ENCODE measurements at regions not wholly inside any gene's neighbourhood (a gene's known extent, or its start where the extent isn't known, plus 50 kb on each side); places are given as distances from the start of the nearest gene placed in this dataset.
"Not testable (repeated sequence)": the region's sequence is repeated elsewhere in the genome, so short reads cannot be mapped to it uniquely, and the experiment has no call there.

DNA sequence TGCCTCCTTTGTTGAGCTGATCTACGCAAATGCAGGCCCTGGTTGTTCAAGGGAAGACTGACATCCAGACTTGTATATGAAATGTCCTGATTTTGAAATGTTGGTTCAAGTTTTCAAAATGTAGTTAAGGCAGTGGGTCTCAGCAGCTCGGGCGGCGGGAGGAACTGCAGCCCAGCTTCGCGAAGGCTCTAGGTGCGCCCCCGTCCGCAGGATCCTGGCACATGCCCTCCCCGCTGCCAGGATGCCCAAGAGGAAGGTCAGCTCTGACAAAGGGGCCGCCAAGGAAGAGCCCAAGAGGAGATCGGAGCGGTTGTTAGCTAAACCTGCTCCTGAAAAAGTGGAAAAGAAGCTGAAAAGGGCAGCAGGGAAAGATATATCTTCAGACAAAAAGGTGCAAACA is 1310.1 kb downstream of the ADGRL3 start:
- no peak for DNase-seq (ENCODE audit: low read depth)
- H3K4me3 ChIP-seq (ENCODE audit: low read length), result no peak overlapping the region
- TF ChIP-seq, protein P1, sequence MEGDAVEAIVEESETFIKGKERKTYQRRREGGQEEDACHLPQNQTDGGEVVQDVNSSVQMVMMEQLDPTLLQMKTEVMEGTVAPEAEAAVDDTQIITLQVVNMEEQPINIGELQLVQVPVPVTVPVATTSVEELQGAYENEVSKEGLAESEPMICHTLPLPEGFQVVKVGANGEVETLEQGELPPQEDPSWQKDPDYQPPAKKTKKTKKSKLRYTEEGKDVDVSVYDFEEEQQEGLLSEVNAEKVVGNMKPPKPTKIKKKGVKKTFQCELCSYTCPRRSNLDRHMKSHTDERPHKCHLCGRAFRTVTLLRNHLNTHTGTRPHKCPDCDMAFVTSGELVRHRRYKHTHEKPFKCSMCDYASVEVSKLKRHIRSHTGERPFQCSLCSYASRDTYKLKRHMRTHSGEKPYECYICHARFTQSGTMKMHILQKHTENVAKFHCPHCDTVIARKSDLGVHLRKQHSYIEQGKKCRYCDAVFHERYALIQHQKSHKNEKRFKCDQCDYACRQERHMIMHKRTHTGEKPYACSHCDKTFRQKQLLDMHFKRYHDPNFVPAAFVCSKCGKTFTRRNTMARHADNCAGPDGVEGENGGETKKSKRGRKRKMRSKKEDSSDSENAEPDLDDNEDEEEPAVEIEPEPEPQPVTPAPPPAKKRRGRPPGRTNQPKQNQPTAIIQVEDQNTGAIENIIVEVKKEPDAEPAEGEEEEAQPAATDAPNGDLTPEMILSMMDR (conservative IDR thresholded peaks at IDR 0.05; ENCODE audit: low read depth, low read length), result no peak

DNA sequence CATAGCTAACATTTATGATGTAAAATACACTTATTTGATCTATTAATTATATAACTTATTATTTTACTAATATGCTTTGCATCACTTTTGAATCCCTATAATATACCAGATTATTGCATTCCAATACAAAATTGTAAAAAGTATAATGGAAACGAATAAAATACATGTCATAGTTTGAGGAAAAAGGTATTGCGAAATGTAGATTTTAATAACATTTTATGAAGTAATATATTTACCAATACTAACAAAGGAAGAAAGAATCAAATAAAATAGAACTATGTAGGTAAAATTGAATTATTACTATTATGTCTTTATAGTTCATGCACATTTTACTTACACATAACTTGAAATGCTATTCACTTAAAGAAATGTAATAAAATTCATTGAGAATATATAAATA is 1300.2 kb downstream of the ADGRL3 start:
- TF ChIP-seq, protein P1 (conservative IDR thresholded peaks at IDR 0.05; ENCODE audit: low read depth, low read length), result no peak
- no peak overlapping the region for H3K4me3 ChIP-seq (ENCODE audit: low read length)
- DNase-seq (ENCODE audit: low read depth), result no peak

DNA sequence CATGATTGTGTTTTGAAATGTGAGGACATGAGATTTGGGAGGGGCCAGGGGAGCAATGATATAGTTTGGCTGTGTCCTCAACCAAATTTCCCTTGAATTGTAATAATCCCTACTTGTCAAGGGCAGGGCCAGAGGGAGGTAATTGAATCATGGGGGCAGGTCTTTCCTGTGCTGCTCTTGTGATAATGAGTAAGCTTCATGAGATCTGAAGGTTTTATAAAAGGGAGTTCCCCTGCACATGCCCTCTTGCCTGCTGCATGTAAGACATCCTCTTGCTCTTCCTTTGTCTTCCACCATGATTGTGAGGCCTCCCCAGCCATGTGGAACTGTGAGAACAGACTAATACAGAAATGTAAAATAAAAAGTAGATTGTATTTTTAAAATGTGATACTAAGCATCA is 1294.9 kb downstream of the ADGRL3 start:
- TF ChIP-seq, protein P1 (conservative IDR thresholded peaks at IDR 0.05; ENCODE audit: low read depth, low read length), result no peak
- H3K4me3 ChIP-seq (ENCODE audit: low read length), result no peak overlapping the region
- DNase-seq (ENCODE audit: low read depth), result no peak

DNA sequence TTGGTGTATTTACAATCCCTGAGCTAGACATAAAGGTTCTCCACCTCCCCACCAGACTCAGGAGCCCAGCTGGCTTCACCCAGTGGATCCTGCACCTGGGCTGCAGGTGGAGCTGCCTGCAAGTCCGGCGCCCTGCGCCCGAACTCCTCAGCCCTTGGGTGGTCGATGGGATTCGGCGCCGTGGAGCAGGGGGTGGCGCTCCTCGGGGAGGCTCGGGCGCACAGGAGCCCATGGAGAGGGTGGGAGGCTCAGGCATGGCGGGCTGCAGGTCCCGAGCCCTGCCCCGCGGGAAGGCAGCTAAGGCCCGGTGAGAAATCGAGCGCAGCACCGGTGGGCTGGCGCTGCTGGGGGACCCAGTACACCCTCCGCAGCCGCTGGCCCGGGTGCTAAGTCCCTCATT is 1291.6 kb downstream of the ADGRL3 start:
- DNase-seq (ENCODE audit: low read depth); H3K4me3 ChIP-seq (ENCODE audit: low read length): not testable (repeated sequence)

DNA sequence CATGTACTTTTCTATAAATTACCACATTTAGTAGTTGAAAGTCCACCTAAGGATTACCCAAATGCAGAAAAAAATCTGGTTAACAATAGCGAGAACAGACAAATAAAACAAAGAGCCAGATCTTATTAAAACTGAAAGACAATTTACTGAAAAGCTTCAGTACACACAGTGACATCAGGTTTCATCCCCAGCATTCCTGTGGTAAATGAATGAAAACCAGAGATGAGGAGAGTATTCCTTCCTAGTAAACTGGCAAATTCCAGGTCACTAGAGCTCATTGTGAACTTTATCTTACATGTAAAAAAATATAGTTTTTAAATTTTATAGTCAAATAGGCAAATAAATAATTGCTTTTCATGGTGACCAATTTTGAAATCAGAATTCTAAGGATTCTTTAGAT is 1290.5 kb downstream of the ADGRL3 start:
- no peak for DNase-seq (ENCODE audit: low read depth)
- H3K4me3 ChIP-seq (ENCODE audit: low read length), result no peak overlapping the region
- TF ChIP-seq, protein P1 (conservative IDR thresholded peaks at IDR 0.05; ENCODE audit: low read depth, low read length), result no peak

DNA sequence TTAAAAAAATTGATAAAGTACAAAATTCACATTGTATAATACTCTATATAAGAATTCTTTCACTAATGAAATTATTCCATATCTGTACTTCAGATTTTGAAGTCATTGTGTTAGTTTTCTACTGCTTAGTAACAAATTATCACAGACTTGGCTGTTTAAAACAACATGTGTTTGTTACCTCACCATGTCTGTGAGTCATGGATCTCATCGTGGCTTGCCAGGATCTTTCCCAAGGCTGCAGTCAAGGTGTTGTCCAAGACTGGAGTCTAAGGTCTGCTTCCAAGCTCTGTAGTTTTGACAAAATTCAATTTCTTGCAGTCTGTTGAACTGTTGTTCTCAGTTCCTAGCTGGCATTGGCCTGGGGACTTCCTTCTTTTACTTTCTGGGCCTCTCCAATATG is 1286.9 kb downstream of the ADGRL3 start:
- no peak for DNase-seq (ENCODE audit: low read depth)
- TF ChIP-seq, protein P1 (conservative IDR thresholded peaks at IDR 0.05; ENCODE audit: low read depth, low read length), result no peak
- no peak overlapping the region for H3K4me3 ChIP-seq (ENCODE audit: low read length)

DNA sequence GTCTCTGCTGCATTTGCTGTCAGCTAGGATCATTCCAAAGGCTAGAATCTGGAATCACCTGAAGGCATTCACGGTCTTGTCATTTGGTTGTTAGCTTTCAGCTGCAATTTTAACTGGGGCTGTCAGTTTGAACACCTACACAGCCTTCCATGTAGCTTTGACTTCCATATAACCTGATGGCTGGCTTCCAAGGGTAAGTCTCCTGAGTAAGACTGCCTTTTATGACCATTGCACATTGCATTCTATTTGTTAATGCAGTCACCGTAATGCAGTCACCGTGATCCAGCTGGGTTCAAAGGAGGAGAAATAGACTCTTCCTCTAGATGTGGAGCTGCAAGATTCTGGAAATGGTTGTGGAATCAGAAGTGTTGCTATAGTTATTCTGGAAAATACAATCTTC is 1284.2 kb downstream of the ADGRL3 start:
- H3K4me3 ChIP-seq (ENCODE audit: low read length), result no peak overlapping the region
- DNase-seq (ENCODE audit: low read depth), result no peak
- TF ChIP-seq, protein P1 (conservative IDR thresholded peaks at IDR 0.05; ENCODE audit: low read depth, low read length), result no peak

DNA sequence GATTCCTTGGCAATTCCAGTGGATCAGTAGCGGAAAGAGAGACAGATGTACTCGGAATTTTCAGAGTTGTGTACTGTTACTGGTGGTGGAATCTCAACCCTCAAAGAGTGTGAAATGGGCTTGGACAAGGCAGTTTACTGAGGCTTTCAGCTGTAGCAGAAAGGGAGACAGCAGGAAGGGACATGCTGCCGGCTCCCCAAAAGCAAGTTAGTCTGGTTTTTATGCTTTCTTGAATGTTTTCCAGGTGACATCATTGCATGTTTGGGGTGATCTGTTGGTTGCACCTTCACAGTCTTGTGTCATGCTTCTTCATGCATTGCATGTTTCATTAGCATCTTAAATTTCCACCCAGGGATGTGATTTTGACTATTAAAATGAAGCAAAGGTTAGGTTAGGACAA is 1282.2 kb downstream of the ADGRL3 start:
- TF ChIP-seq, protein P1 (conservative IDR thresholded peaks at IDR 0.05; ENCODE audit: low read depth, low read length), result no peak
- DNase-seq (ENCODE audit: low read depth), result no peak
- H3K4me3 ChIP-seq (ENCODE audit: low read length), result no peak overlapping the region

All from retinal pigment epithelial cell (primary cell).